ENCODE measurements at regions not wholly inside any gene's neighbourhood (a gene's known extent, or its start where the extent isn't known, plus 50 kb on each side); places are given as distances from the start of the nearest gene placed in this dataset.

GRCh38 chr9:115945009-115945431 lies 208.6 kb upstream of the PAPPA start:
- no peak for TF ChIP-seq CTCF (IDR thresholded peaks at IDR 0.05; ENCODE audit: low read depth, low read length, missing control alignments)
- no peak overlapping the region for H3K4me3 ChIP-seq (ENCODE audit: low read depth, low read length)
- in situ Hi-C loops (cut with HindIII; ENCODE audit: low sequenced_read_pairs), result no loop called here
- no peak for DNase-seq (ENCODE audit: low read depth)

GRCh38 chr9:115946530-115946929 lies 207.1 kb upstream of the PAPPA start:
- no peak for TF ChIP-seq CTCF (IDR thresholded peaks at IDR 0.05; ENCODE audit: low read depth, low read length, missing control alignments)
- DNase-seq (ENCODE audit: low read depth), result no peak
- in situ Hi-C loops (cut with HindIII; ENCODE audit: low sequenced_read_pairs), result no loop called here
- H3K4me3 ChIP-seq (ENCODE audit: low read depth, low read length), result no peak overlapping the region

- in situ Hi-C loops (cut with HindIII; ENCODE audit: low sequenced_read_pairs), result no loop called here
- DNase-seq (ENCODE audit: low read depth), result no peak
- no peak for TF ChIP-seq CTCF (IDR thresholded peaks at IDR 0.05; ENCODE audit: low read depth, low read length, missing control alignments)
- H3K4me3 ChIP-seq (ENCODE audit: low read depth, low read length), result no peak overlapping the region
Observed at GRCh38 chr9:115951977-115952376, 201.6 kb upstream of the PAPPA start.

- in situ Hi-C loops (cut with HindIII; ENCODE audit: low sequenced_read_pairs), result no loop called here
- TF ChIP-seq CTCF (IDR thresholded peaks at IDR 0.05; ENCODE audit: low read depth, low read length, missing control alignments), result no peak
- no peak for DNase-seq (ENCODE audit: low read depth)
- H3K4me3 ChIP-seq (ENCODE audit: low read depth, low read length), result no peak overlapping the region
Observed at GRCh38 chr9:115952430-115953292, 200.9 kb upstream of the PAPPA start.

- in situ Hi-C loops (cut with HindIII; ENCODE audit: low sequenced_read_pairs), result no loop called here
- no peak for TF ChIP-seq CTCF (IDR thresholded peaks at IDR 0.05; ENCODE audit: low read depth, low read length, missing control alignments)
- DNase-seq (ENCODE audit: low read depth), result no peak
- H3K4me3 ChIP-seq (ENCODE audit: low read depth, low read length), result no peak overlapping the region
Observed at GRCh38 chr9:115956371-115956770, 197.2 kb upstream of the PAPPA start.

GRCh38 chr9:115957585-115957984 lies 196.0 kb upstream of the PAPPA start:
- no peak for DNase-seq (ENCODE audit: low read depth)
- no peak overlapping the region for H3K4me3 ChIP-seq (ENCODE audit: low read depth, low read length)
- TF ChIP-seq CTCF (IDR thresholded peaks at IDR 0.05; ENCODE audit: low read depth, low read length, missing control alignments), result no peak
- in situ Hi-C loops (cut with HindIII; ENCODE audit: low sequenced_read_pairs), result no loop called here

All from astrocyte of the cerebellum (primary cell).